ENCODE measurements at regions not wholly inside any gene's neighbourhood (a gene's known extent, or its start where the extent isn't known, plus 50 kb on each side); places are given as distances from the start of the nearest gene placed in this dataset.

DNA sequence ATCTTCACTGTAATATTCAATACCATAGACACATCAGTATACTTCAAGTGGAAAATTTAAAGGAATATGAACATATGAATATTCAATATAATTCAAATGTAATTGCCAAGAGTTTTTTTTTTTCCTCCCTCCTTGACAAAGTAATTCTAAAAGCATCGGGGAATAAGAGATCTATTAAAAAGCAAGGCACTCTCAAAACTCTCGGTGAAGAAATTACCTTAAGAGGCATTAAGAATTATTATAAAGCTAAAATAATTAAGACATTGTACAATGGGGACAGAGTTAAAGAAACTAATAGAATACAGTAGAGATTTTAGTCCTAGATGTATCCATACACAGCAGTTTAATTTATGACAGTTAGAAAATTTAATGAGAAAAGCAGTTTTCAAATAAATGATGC lies 390.0 kb upstream of the SLC8A1 start:
- TF ChIP-seq, protein P1, sequence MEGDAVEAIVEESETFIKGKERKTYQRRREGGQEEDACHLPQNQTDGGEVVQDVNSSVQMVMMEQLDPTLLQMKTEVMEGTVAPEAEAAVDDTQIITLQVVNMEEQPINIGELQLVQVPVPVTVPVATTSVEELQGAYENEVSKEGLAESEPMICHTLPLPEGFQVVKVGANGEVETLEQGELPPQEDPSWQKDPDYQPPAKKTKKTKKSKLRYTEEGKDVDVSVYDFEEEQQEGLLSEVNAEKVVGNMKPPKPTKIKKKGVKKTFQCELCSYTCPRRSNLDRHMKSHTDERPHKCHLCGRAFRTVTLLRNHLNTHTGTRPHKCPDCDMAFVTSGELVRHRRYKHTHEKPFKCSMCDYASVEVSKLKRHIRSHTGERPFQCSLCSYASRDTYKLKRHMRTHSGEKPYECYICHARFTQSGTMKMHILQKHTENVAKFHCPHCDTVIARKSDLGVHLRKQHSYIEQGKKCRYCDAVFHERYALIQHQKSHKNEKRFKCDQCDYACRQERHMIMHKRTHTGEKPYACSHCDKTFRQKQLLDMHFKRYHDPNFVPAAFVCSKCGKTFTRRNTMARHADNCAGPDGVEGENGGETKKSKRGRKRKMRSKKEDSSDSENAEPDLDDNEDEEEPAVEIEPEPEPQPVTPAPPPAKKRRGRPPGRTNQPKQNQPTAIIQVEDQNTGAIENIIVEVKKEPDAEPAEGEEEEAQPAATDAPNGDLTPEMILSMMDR (IDR thresholded peaks at IDR 0.05; ENCODE audit: low read depth, low read length, missing input control) = no peak
- no peak for TF ChIP-seq YY1 (IDR thresholded peaks at IDR 0.05)
- TF ChIP-seq RAD21 (IDR thresholded peaks at IDR 0.05) = no peak
- TF ChIP-seq TAF1 (conservative IDR thresholded peaks at IDR 0.05) = no peak
- TF ChIP-seq, protein P2, sequence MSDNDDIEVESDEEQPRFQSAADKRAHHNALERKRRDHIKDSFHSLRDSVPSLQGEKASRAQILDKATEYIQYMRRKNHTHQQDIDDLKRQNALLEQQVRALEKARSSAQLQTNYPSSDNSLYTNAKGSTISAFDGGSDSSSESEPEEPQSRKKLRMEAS (IDR thresholded peaks at IDR 0.05) = no peak
- no peak for TF ChIP-seq EGR1 (IDR thresholded peaks at IDR 0.05; ENCODE audit: low read depth in 2 of 2)
- no peak for TF ChIP-seq GABPA (IDR thresholded peaks at IDR 0.05 in 1 of 2, conservative IDR thresholded peaks at IDR 0.05 in 1 of 2)
- TF ChIP-seq, protein P3, sequence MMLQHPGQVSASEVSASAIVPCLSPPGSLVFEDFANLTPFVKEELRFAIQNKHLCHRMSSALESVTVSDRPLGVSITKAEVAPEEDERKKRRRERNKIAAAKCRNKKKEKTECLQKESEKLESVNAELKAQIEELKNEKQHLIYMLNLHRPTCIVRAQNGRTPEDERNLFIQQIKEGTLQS (IDR thresholded peaks at IDR 0.05) = no peak
- TF ChIP-seq SP1 (IDR thresholded peaks at IDR 0.05) = no peak
- TF ChIP-seq JUND (IDR thresholded peaks at IDR 0.05) = no peak
